ENCODE measurements at regions not wholly inside any gene's neighbourhood (a gene's known extent, or its start where the extent isn't known, plus 50 kb on each side); places are given as distances from the start of the nearest gene placed in this dataset.

- no peak for TF ChIP-seq CTCF (IDR thresholded peaks at IDR 0.05; ENCODE audit: borderline replicate concordance, extremely low read depth, insufficient read depth)
- no peak overlapping the region for H3K9ac ChIP-seq (ENCODE audit: low read length in 3 of 3)
- H3K4me1 ChIP-seq (ENCODE audit: control insufficient read depth in 2 of 3, insufficient read depth in 2 of 3, low read depth in 1 of 3, low read length in 3 of 3) = peaks cover 10 to 29% (median 14%) of the 10 kb centered on the region in 3 donors
- DNase-seq (no peak), FAIRE-seq (no peak)
- no peaks in the 10 kb centered on the region for H3K27me3 ChIP-seq (ENCODE audit: control insufficient read depth, insufficient read depth, low read length)
- H3K9me3 ChIP-seq (ENCODE audit: control insufficient read depth in 2 of 3, insufficient read depth in 1 of 3, low read length in 3 of 3) = no peaks in the 10 kb centered on the region
- intact Hi-C loops (cut with DNase I) = no loop called here
- no peaks in the 10 kb centered on the region for H3K36me3 ChIP-seq (ENCODE audit: control insufficient read depth in 2 of 3, insufficient read depth in 3 of 3, low read length in 3 of 3)
- H3K27ac ChIP-seq (ENCODE audit: low read depth in 2 of 2, low read length in 2 of 2) = no peak overlapping the region
- H3K4me3 ChIP-seq (ENCODE audit: low read length in 3 of 3) = no peak overlapping the region
These were observed 131.2 kb upstream of the SMAD3 start for GRCh38 chr15:66933932-66934867.

DNA sequence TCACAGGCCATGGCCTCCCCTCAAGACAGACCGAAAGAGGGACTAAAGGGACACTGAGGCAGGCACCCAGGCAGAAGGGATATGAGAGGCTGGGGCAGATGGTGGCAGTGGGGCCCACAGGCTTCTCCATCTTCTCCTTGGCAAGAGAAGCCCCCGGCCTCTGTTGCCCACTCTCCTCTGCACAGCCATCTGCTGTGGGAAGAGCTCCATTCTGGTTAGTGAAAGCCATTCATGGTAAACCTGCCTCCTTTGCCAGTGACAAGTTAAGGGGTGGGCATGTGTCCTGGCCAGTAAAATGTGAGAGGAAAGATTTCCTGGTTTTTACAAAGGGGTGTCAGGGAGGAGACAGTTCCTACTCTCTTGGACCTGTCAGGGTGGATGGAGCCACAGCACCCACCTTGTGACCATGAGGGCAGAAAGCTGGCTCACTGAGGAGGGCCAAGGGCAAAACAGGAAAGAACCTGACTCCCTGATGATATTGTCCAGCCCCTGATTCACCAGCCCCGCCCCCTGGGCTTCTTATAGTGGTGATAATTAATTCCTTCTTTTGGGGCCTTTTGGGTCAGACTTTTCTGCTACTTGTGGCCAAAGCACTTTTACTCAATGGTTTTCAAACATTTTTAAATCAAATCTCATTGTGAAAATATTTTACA, 130.4 kb upstream of the SMAD3 start:
- H3K4me3 ChIP-seq (ENCODE audit: low read length in 3 of 3) = no peak overlapping the region
- peaks cover 10 to 29% (median 14%) of the 10 kb centered on the region in 3 donors for H3K4me1 ChIP-seq (ENCODE audit: control insufficient read depth in 2 of 3, insufficient read depth in 2 of 3, low read depth in 1 of 3, low read length in 3 of 3)
- no peaks in the 10 kb centered on the region for H3K27me3 ChIP-seq (ENCODE audit: control insufficient read depth, insufficient read depth, low read length)
- no peak for TF ChIP-seq CTCF (IDR thresholded peaks at IDR 0.05; ENCODE audit: borderline replicate concordance, extremely low read depth, insufficient read depth)
- intact Hi-C loops (cut with DNase I) = no loop called here
- H3K9me3 ChIP-seq (ENCODE audit: control insufficient read depth in 2 of 3, insufficient read depth in 1 of 3, low read length in 3 of 3) = no peaks in the 10 kb centered on the region
- FAIRE-seq (no peak), DNase-seq (no peak)
- no peak overlapping the region for H3K27ac ChIP-seq (ENCODE audit: low read depth in 2 of 2, low read length in 2 of 2)
- H3K36me3 ChIP-seq (ENCODE audit: control insufficient read depth in 2 of 3, insufficient read depth in 3 of 3, low read length in 3 of 3) = no peaks in the 10 kb centered on the region
- no peak overlapping the region for H3K9ac ChIP-seq (ENCODE audit: low read length in 3 of 3)

- H3K27me3 ChIP-seq (ENCODE audit: control insufficient read depth, insufficient read depth, low read length) = no peaks in the 10 kb centered on the region
- no peak overlapping the region for H3K4me3 ChIP-seq (ENCODE audit: low read length in 3 of 3)
- no peak overlapping the region for H3K27ac ChIP-seq (ENCODE audit: low read depth in 2 of 2, low read length in 2 of 2)
- H3K9me3 ChIP-seq (ENCODE audit: control insufficient read depth in 2 of 3, insufficient read depth in 1 of 3, low read length in 3 of 3) = no peaks in the 10 kb centered on the region
- no peaks in the 10 kb centered on the region for H3K36me3 ChIP-seq (ENCODE audit: control insufficient read depth in 2 of 3, insufficient read depth in 3 of 3, low read length in 3 of 3)
- no peak overlapping the region for H3K9ac ChIP-seq (ENCODE audit: low read length in 3 of 3)
- FAIRE-seq = no peak
- no peak for TF ChIP-seq CTCF (IDR thresholded peaks at IDR 0.05; ENCODE audit: borderline replicate concordance, extremely low read depth, insufficient read depth)
- intact Hi-C loops (cut with DNase I) = no loop called here
- peaks cover 10 to 26% (median 14%) of the 10 kb centered on the region in 3 donors for H3K4me1 ChIP-seq (ENCODE audit: control insufficient read depth in 2 of 3, insufficient read depth in 2 of 3, low read depth in 1 of 3, low read length in 3 of 3)
- no peak for DNase-seq
These were observed 129.7 kb upstream of the SMAD3 start for GRCh38 chr15:66935688-66936087.
